ENCODE measurements at regions not wholly inside any gene's neighbourhood (a gene's known extent, or its start where the extent isn't known, plus 50 kb on each side); places are given as distances from the start of the nearest gene placed in this dataset.

GRCh38 chr18:22559414-22560274 lies 141.9 kb upstream of the CTAGE1 start:
- Histone ChIP-seq H3K27me3 (ENCODE audit: low read depth) (no peaks in the 10 kb centered on the region), H3K9me3 (replicated peaks) (no peaks in the 10 kb centered on the region), H3K27ac (replicated peaks) (peak overlapping the region; percentile 98), H3K4me3 (peak overlapping the region; percentile 69), H3K4me1 (peaks cover 34% of the 10 kb centered on the region), H3K36me3 (no peaks in the 10 kb centered on the region)
- peak; percentile 78 for DNase-seq
- intact Hi-C loops (cut with micrococcal nuclease), result loop anchor here (5.0 to 10.0 kb wide), 4 partner anchors 95 to 645 kb away; no protein-coding TSS in a partner anchor
- TF ChIP-seq CTCF (IDR thresholded peaks at IDR 0.05; ENCODE audit: borderline replicate concordance), result peak; percentile 50

GRCh38 chr18:22560275-22560610 lies 142.5 kb upstream of the CTAGE1 start:
- H3K27ac ChIP-seq (replicated peaks), result peak overlapping the region; percentile 98
- DNase-seq, result no peak

GRCh38 chr18:22560797-22561196 lies 143.1 kb upstream of the CTAGE1 start:
- Histone ChIP-seq H3K27me3 (ENCODE audit: low read depth) (no peaks in the 10 kb centered on the region), H3K4me1 (peaks cover 34% of the 10 kb centered on the region), H3K27ac (replicated peaks) (peak overlapping the region; percentile 98), H3K4me3 (peak overlapping the region; percentile 69), H3K36me3 (no peaks in the 10 kb centered on the region), H3K9me3 (replicated peaks) (no peaks in the 10 kb centered on the region)
- DNase-seq, result no peak
- intact Hi-C loops (cut with micrococcal nuclease), result loop anchor here (5.0 to 10.0 kb wide), 3 partner anchors 196 to 646 kb away; no protein-coding TSS in a partner anchor
- TF ChIP-seq CTCF (IDR thresholded peaks at IDR 0.05; ENCODE audit: borderline replicate concordance), result no peak

More at GRCh38 chr18:22560275-22560610, 142.5 kb upstream of the CTAGE1 start:
- no peaks in the 10 kb centered on the region for H3K9me3 ChIP-seq (replicated peaks)
- intact Hi-C loops (cut with micrococcal nuclease), result loop anchor here (5.0 to 10.0 kb wide), 3 partner anchors 195 to 645 kb away; no protein-coding TSS in a partner anchor
- no peak for TF ChIP-seq CTCF (IDR thresholded peaks at IDR 0.05; ENCODE audit: borderline replicate concordance)
- H3K36me3 ChIP-seq, result no peaks in the 10 kb centered on the region
- peak overlapping the region; percentile 69 for H3K4me3 ChIP-seq
- H3K4me1 ChIP-seq, result peaks cover 34% of the 10 kb centered on the region
- no peaks in the 10 kb centered on the region for H3K27me3 ChIP-seq (ENCODE audit: low read depth)

- no peak for DNase-seq
- peak; percentile 86 for TF ChIP-seq CTCF (IDR thresholded peaks at IDR 0.05; ENCODE audit: borderline replicate concordance)
- no peaks in the 10 kb centered on the region for H3K36me3 ChIP-seq
- intact Hi-C loops (cut with micrococcal nuclease), result loop anchor here (5.0 to 10.0 kb wide), 3 partner anchors 198 to 648 kb away; no protein-coding TSS in a partner anchor
- no peaks in the 10 kb centered on the region for H3K27me3 ChIP-seq (ENCODE audit: low read depth)
- peaks cover 24% of the 10 kb centered on the region for H3K4me1 ChIP-seq
- H3K27ac ChIP-seq (replicated peaks), result peak overlapping the region; percentile 98
- peak overlapping the region; percentile 69 for H3K4me3 ChIP-seq
- no peaks in the 10 kb centered on the region for H3K9me3 ChIP-seq (replicated peaks)
Observed at GRCh38 chr18:22563164-22563583, 145.5 kb upstream of the CTAGE1 start.

GRCh38 chr18:22564036-22564435 lies 146.3 kb upstream of the CTAGE1 start:
- intact Hi-C loops (cut with micrococcal nuclease), result loop anchor here (5.0 to 10.0 kb wide), 3 partner anchors 199 to 649 kb away; no protein-coding TSS in a partner anchor
- TF ChIP-seq CTCF (IDR thresholded peaks at IDR 0.05; ENCODE audit: borderline replicate concordance), result no peak
- no peak overlapping the region for H3K4me3 ChIP-seq

More at GRCh38 chr18:22564036-22564435, 146.3 kb upstream of the CTAGE1 start:
- no peaks in the 10 kb centered on the region for H3K9me3 ChIP-seq (replicated peaks)
- no peaks in the 10 kb centered on the region for H3K36me3 ChIP-seq
- no peak overlapping the region for H3K27ac ChIP-seq (replicated peaks)
- no peak for DNase-seq
- H3K4me1 ChIP-seq, result peaks cover 24% of the 10 kb centered on the region
- H3K27me3 ChIP-seq (ENCODE audit: low read depth), result no peaks in the 10 kb centered on the region
